ENCODE measurements at regions not wholly inside any gene's neighbourhood (a gene's known extent, or its start where the extent isn't known, plus 50 kb on each side); places are given as distances from the start of the nearest gene placed in this dataset.
"Not testable (repeated sequence)": the region's sequence is repeated elsewhere in the genome, so short reads cannot be mapped to it uniquely, and the experiment has no call there.

GRCh38 chr4:110361921-110362320 lies 114.0 kb upstream of the ENPEP start:
- DNase-seq (ENCODE audit: low spot score), result no peak

GRCh38 chr4:110359076-110359475 lies 116.9 kb upstream of the ENPEP start:
- DNase-seq (ENCODE audit: low spot score), result no peak

- DNase-seq (ENCODE audit: low spot score), result no peak
These were observed 118.4 kb upstream of the ENPEP start for GRCh38 chr4:110357521-110357920.

GRCh38 chr4:110354460-110354859 lies 121.5 kb upstream of the ENPEP start:
- no peak for DNase-seq (ENCODE audit: low spot score)

GRCh38 chr4:110352670-110353442 lies 123.1 kb upstream of the ENPEP start:
- DNase-seq (ENCODE audit: low spot score), result no peak

- no peak for DNase-seq (ENCODE audit: low spot score)
These were observed 127.1 kb upstream of the ENPEP start for GRCh38 chr4:110348711-110349383.

GRCh38 chr4:110347805-110348204 lies 128.2 kb upstream of the ENPEP start:
- DNase-seq (ENCODE audit: low spot score), result no peak

- DNase-seq (ENCODE audit: low spot score), result no peak
These were observed 131.8 kb upstream of the ENPEP start for GRCh38 chr4:110344165-110344564.

GRCh38 chr4:110343534-110343933 lies 132.4 kb upstream of the ENPEP start:
- no peak for DNase-seq (ENCODE audit: low spot score)

- not testable (repeated sequence) for DNase-seq (ENCODE audit: low spot score)
These were observed 134.8 kb upstream of the ENPEP start for GRCh38 chr4:110341118-110341517.

- DNase-seq (ENCODE audit: low spot score), result no peak
These were observed 137.0 kb upstream of the ELOVL6 start for GRCh38 chr4:110335399-110335798.

- DNase-seq (ENCODE audit: low spot score), result no peak
These were observed 134.1 kb upstream of the ELOVL6 start for GRCh38 chr4:110332483-110332882.

- not testable (repeated sequence) for DNase-seq (ENCODE audit: low spot score)
These were observed 128.0 kb upstream of the ELOVL6 start for GRCh38 chr4:110326426-110326825.

GRCh38 chr4:110310795-110311194 lies 112.4 kb upstream of the ELOVL6 start:
- DNase-seq (ENCODE audit: low spot score), result no peak

GRCh38 chr4:110309675-110310074 lies 111.3 kb upstream of the ELOVL6 start:
- no peak for DNase-seq (ENCODE audit: low spot score)

GRCh38 chr4:110306303-110306702 lies 107.9 kb upstream of the ELOVL6 start:
- DNase-seq (ENCODE audit: low spot score), result no peak

GRCh38 chr4:110305455-110305854 lies 107.0 kb upstream of the ELOVL6 start:
- no peak for DNase-seq (ENCODE audit: low spot score)

- no peak for DNase-seq (ENCODE audit: low spot score)
These were observed 98.5 kb upstream of the ELOVL6 start for GRCh38 chr4:110296892-110297291.

- DNase-seq (ENCODE audit: low spot score), result no peak
These were observed 95.8 kb upstream of the ELOVL6 start for GRCh38 chr4:110294165-110294564.

- DNase-seq (ENCODE audit: low spot score), result no peak
These were observed 94.8 kb upstream of the ELOVL6 start for GRCh38 chr4:110292994-110293744.

GRCh38 chr4:110290511-110290910 lies 92.1 kb upstream of the ELOVL6 start:
- DNase-seq (ENCODE audit: low spot score), result no peak

- DNase-seq (ENCODE audit: low spot score), result no peak
These were observed 91.2 kb upstream of the ELOVL6 start for GRCh38 chr4:110289601-110290100.

GRCh38 chr4:110287130-110287529 lies 88.7 kb upstream of the ELOVL6 start:
- DNase-seq (ENCODE audit: low spot score), result no peak

Data from ecto neural progenitor cell (in vitro differentiated cells).